AG04449 (cell line): ENCODE measurements at regions not wholly inside any gene's neighbourhood (a gene's known extent, or its start where the extent isn't known, plus 50 kb on each side); places are given as distances from the start of the nearest gene placed in this dataset.
A peak's percentile ranks its signal among the peaks of the same experiment; 100 is the strongest.

ENCODE experiments used
- CTCF ChIA-PET: fragments of 350-600 bp; formaldehyde crosslinking; extraction: SDS; loops from one replicate; lab custom pipeline; 2021; ENCODE audit warnings: antibody characterized with exemption; lab: Yijun Ruan, JAX
- POLR2A ChIA-PET: fragments of 400-600, 350-600 bp; formaldehyde crosslinking; extraction: SDS; loops from one replicate; lab custom pipeline; 2020; ENCODE audit warnings: antibody characterized with exemption, inconsistent platforms; lab: Yijun Ruan, JAX
- DNase-seq: peaks from one replicate; pipeline ENCODE4 v3.0.0-alpha.2; 2010; ENCODE audit warnings: low read depth, low spot score
- H3K4me3 ChIP-seq: 2 replicates; pipeline ENCODE4 v1.5.1; 2011; ENCODE audit warnings: low read depth, mild to moderate bottlenecking, control low read depth, low read length
- CTCF ChIP-seq: IDR thresholded peaks from one replicate; pipeline ENCODE4 v1.5.1; 2011; ENCODE audit warnings: mild to moderate bottlenecking, moderate library complexity, low read length, control low read depth, inconsistent platforms; ENCODE audit not compliant: insufficient read depth; ENCODE audit errors: missing control alignments

DNA sequence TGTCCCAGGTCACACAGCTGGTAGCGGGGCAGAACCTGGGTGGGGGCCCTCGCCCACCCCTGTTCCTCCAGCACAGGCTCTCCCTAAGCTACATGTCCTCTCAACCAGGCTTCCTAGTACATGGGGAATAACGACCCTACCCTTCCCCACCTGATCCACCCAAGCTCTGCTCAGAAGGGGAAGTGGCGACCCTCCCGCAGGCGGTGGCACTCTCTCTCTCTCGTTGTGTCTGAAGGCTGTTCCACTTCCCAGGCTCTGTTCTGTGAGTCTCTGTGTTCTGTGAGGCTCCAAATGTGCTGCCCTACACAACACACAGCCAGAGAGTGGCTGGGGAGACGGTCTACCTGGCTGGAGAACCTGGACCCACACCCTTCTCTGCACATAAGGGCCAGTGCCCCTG lies 135.8 kb downstream of the COPS8 start:
- CTCF ChIA-PET: interaction anchor here (1.4 kb wide), 2 partner anchors 56 to 128 kb away, joined by 3 to 4 read pairs; no protein-coding TSS in a partner anchor
- no peak for DNase-seq
- no peak for TF ChIP-seq CTCF
- no peak overlapping the region for H3K4me3 ChIP-seq
- POLR2A ChIA-PET: interaction anchor here (0.7 kb wide), 1 partner anchor 49 kb away, joined by 3 read pairs; no protein-coding TSS in a partner anchor

- ChIA-PET CTCF (no interaction called here), POLR2A (no interaction called here)
- TF ChIP-seq CTCF: no peak
These were observed 136.5 kb downstream of the COPS8 start for GRCh38 chr2:237222178-237222577.

DNA sequence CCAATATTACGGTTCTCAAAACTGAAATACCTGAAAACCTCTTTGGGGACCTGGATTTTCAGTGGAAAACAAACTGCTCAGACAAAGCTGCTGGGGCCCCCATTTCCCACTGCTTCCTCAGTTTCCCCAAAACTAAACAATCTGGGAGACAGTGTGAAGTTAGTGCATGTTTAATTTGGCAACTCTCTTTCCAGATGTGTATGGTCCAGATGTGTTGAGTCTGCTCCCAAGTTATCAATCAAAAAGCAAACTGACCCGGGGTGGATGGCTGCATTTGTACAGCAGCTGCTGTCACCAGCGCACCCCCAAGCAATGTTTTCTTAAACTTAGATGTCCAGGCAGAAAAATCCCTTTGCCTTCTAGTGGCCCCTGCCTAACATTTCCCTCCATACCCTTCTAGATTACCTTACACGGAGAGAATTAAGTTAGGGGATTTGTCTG lies 136.9 kb downstream of the COPS8 start:
- no peak overlapping the region for H3K4me3 ChIP-seq
- DNase-seq: no peak
- ChIA-PET CTCF (no interaction called here), POLR2A (interaction anchor here (0.5 to 1.2 kb wide), 5 partner anchors 21 to 69 kb away, joined by 3 to 5 read pairs (median 3); no protein-coding TSS in a partner anchor)
- no peak for TF ChIP-seq CTCF

More at GRCh38 chr2:237222178-237222577, 136.5 kb downstream of the COPS8 start:
- DNase-seq: no peak
- no peak overlapping the region for H3K4me3 ChIP-seq

- DNase-seq: peak; percentile 99
- POLR2A ChIA-PET: interaction anchor here (0.5 to 1.2 kb wide), 6 partner anchors 21 to 73 kb away, joined by 3 to 5 read pairs (median 3); no protein-coding TSS in a partner anchor
- CTCF ChIA-PET: interaction anchor here (0.9 kb wide), 1 partner anchor 34 kb away, joined by 5 read pairs; no protein-coding TSS in a partner anchor
- no peak for TF ChIP-seq CTCF
- H3K4me3 ChIP-seq: no peak overlapping the region
These were observed 137.6 kb downstream of the COPS8 start for GRCh38 chr2:237223201-237223861.

DNA sequence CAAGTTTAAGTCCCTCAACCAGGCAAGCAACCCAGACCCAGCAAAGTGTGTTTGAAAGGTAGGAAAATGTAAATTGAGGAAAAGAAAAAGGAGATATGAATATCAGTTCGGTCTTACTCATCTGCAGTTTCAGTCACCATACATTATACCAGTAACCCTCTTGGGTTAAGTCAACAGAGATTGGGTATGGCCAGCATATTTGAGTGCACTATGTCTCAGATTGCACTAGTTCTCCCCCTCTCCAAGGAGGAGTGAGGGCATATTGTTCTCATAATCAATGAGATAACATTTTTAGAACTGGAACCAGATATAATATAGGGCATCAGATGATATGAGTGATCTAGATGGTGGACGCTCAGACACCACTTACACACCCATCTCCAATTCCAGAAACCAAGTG lies 141.5 kb downstream of the COPS8 start:
- ChIA-PET POLR2A (interaction anchor here (0.8 kb wide), 1 partner anchor 27 kb away, joined by 3 read pairs; no protein-coding TSS in a partner anchor), CTCF (interaction anchor here (1.2 to 1.3 kb wide), 4 partner anchors 18 to 183 kb away, joined by 3 to 5 read pairs (median 3); no protein-coding TSS in a partner anchor)
- TF ChIP-seq CTCF: no peak
- H3K4me3 ChIP-seq: no peak overlapping the region
- no peak for DNase-seq

DNA sequence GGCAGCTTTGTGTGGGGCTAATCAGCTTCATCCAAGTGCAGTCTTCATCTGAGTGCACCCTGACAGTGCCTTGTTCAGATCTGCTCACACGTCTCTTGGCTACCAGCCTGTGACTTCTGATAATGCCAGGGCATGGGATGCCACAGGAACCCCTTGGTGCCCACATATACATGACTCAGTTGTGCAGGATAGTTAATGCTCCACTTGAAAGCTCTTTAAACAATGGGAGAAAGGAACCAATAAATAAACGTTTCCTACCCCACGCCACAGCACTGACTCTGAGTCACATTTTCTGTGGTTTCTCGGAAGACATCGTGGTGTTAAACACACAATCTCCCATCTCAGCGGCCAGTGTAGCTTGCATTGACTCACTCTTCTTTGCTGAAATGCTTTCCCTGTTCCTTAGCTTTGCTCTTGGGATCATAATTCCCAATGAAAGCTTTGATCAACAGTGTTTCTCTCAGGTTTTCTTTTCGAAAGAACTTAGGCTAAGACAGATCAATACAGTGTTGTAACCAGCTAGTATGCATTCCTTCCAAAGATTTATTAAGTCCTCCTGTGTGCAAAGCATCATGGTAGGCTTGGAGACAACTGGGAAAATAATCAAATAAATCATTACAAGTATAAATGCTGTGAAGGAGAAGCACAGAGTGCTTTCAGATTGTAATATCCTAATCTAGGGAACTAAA lies 142.0 kb downstream of the COPS8 start:
- DNase-seq: no peak
- POLR2A ChIA-PET: interaction anchor here (0.8 kb wide), 1 partner anchor 27 kb away, joined by 3 read pairs; no protein-coding TSS in a partner anchor
- CTCF ChIA-PET: interaction anchor here (1.2 to 1.3 kb wide), 4 partner anchors 18 to 182 kb away, joined by 3 to 5 read pairs (median 3); no protein-coding TSS in a partner anchor
- TF ChIP-seq CTCF: no peak
- no peak overlapping the region for H3K4me3 ChIP-seq
